ENCODE measurements at regions not wholly inside any gene's neighbourhood (a gene's known extent, or its start where the extent isn't known, plus 50 kb on each side); places are given as distances from the start of the nearest gene placed in this dataset.
A peak's percentile ranks its signal among the peaks of the same experiment; 100 is the strongest.

DNA sequence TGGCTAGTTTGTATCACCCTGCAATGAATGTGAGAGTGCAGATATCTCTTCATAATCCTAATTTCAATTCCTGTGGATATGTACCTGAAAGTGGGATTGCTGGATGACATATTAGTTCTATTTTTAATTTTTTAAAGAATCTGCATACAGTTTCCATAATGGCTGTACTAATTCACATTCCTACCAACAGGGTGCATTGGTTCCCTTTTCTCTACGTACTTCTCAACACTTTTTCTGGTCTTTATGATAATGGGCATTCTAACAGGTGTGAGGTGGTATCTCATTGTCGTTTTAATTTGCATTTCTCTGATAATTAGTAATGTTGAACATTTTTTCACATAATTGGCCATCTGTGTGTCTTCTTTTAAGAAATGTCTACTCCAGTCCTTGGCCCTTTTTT is 927.5 kb downstream of the DTWD2 start:
- no peak for DNase-seq (ENCODE audit: low spot score)

DNA sequence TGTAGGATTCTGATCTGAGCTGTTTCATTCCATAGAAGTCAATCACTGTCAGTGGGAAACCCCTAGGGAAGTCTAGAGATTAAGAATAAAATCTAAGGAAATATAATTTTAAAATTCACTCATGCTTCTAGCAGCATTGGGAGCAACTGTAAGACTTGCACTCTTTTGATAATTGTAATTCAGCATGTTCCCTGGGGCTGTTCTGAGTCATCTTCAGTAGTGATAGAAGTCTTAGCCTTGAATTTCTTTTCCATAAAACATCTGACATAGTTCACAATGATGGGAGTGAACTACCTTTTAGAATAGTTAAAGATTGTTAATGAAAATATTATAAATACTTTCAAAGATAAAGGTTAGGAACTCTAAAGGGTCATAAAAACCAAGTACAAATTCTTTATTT is 935.8 kb downstream of the DTWD2 start:
- DNase-seq (ENCODE audit: low spot score), result no peak

DNA sequence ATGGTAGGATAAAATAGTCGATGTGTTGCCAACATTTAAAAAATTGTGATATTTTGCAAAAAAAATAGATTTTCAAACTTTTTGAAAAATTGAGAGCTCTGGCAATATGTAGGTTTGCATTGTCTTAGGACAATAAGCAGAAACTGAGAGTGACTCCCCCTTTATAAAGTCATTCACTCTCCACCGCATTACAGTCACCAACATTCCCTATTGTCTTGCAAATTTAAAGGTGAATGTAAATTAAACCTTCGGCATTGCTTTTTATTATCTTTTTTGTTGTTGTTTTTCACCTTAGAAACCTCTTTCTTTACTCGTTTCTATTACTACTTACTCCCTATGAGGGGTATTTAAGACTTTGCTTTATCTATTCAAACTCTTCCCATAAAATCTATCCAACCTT is 944.2 kb downstream of the DTWD2 start:
- DNase-seq (ENCODE audit: low spot score), result no peak

DNA sequence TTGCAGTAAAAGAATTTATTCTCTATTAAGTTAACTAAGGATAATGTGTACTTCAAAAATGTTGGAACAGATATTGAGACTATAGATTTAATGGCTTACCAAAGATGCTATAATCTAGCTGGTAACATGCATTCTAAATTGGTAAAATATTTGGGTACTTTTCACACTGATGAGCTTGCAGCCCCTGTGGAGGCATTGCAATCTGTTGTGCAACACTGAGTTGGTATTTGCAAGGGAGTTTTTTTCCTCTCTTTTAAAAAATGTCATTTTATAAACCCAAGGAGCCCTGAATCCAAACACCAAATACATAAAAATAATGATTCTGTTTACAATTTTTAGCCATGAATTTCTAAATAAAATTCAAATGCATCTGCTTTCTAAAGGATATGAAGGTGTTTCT is 944.8 kb downstream of the DTWD2 start:
- no peak for DNase-seq (ENCODE audit: low spot score)

DNA sequence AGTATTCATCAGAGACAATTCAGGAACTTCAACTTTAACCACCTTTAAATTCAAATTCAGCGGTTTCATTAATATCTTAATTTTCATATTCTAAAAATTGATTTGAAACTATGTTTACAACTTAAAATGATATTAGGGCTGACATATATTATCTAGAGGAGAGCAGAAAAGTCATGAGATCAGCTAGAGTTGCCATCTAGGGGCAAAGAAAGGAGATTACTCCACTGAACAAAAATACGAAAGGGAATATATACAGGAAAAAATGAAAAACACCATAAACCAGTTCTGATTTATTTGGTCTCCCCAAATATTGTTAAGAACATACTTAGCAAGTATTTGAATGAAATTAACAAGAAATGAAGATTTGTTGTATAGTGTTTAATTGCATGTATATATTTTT is 946.3 kb downstream of the DTWD2 start:
- DNase-seq (ENCODE audit: low spot score), result peak; percentile 11

DNA sequence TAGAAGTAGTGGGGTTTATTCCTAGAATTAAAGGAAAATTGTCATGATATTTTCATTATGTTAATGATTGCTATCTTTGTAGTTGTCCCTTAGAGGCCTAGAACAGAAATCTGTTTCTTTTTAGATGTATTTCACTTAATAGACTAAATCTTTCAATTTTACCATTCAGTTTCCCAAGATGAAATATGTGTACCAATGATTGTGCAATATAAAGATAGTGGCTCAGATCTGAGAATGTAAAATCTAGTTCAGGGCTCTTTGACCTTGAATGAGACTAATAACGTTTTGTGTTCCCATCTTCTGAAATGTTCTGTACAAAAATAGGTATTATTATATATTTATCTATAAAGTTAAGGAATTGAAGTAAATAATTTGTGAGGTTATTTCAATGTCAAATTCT is 947.9 kb downstream of the DTWD2 start:
- no peak for DNase-seq (ENCODE audit: low spot score)

DNA sequence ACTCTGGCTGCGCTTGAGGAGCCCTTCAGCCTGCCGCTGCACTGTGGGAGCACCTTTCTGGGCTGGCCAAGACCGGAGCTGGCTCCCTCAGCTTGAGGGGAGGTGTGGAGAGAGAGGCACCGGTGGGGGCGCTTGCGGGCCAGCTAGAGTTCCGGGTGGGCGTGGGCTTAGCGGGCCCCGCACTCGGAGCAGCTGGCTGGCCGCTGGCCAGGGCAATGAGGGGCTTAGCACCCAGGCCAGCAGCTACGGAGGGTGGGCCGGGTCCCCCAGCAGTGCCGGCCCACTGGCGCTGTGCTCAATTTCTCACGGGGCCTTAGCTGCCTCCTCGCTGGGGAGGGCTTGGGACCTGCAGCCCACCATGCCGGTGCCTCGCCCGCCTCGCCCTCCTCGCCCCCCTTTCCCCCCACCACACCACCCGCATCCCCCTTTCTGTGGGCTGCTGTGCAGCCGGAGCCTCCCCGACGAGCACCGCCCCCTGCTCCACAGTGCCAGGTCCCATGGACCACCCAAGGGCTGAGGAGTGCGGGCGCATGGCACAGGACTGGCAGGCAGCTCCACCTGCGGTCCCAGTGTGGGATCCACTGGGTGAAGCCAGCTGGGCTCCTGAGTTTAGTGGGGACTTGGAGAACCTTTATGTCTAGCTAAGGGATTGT is 954.5 kb downstream of the DTWD2 start:
- DNase-seq (ENCODE audit: low spot score), result no peak

DNA sequence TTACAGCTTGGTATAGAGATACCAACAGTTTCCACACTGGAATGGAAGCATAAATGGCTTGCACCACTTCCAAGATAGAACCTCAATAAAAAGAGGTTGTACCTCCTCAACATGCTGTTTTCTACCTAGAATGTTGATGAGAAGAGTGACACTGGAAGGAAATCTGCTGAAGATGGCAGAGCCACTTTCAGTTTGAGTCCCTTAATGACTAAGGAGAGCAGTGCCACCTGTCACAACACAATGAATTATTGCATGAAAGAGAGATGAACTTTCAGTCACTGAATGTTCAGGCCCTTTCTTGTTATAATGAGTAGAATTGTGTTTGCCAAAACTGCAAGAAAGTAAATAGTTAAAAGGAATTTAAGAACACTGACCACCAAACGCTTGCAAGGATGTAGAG is 958.5 kb downstream of the DTWD2 start:
- DNase-seq (ENCODE audit: low spot score), result no peak

DNA sequence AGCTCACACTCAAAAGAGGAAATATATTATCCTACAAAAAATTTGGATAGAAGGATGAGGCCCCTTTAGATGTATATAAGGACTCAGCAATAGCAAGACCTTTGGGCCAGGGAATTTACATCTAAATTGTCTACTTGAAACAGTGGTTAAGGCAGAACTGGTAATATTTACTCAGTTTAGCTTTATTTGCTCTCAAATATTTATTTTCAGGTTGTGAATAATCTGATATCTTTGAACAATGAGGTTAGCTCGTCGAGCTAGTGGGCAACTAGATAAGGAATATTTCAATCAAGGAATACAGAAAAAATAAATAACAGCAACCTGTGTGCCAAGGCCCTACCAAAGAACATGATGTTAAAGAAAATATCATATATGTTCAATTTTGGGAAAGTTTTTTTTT is 966.3 kb downstream of the DTWD2 start:
- no peak for DNase-seq (ENCODE audit: low spot score)

DNA sequence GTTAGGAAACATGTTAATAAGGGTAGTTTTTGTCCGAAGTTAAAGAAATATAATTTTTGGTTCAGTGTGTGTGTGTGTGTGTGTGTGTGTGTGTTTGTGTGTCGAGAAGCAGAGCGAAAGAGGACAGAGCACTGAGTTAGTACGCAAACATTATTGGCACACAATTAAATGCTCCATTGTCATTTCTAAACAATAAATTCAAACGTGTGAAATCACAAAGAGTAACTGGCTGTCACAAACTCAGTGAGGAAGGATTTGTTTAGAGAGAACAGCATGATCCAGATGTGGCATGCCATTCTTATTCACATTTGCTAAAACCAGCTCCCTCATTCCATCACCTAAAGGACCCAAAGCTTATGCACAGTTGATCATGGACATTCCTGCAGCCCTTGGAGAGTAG is 970.8 kb downstream of the DTWD2 start:
- no peak for DNase-seq (ENCODE audit: low spot score)

DNA sequence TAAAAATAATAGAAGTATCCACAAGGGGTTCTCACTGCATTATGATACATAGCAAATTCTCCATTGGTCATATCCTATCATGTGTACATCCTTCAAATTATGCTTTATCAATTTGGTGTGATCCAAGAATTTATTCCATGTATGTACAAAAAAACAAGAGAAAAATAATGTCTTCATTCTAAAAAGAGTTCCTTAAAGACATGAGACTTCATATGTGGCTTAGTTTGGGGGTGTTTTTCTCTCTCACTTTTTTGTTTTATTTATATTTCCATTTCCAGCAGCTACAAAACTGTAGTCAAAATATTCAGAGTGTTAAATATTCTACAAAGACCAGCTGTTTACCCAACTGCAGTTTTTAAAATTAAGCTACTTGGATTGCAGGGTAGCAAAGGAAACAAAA is 972.0 kb downstream of the DTWD2 start:
- DNase-seq (ENCODE audit: low spot score), result no peak

DNA sequence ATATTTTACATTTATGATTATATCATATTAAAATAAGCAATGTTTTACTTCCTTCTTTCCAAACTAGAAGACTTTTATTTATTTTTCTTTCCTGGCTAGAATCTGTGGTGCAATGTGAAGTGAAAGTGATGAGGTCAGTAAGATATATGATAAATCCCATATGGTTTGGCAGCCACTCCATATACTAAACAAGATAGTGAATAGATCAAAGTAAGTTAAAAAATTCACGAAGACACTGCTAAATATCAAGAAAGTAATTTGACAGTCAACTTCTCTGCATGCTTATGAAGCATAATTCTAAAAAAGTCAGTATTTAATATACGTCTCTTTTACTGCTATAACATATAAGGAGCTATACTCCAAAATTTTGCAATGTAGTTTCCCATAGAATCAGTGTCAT is 972.8 kb downstream of the DTWD2 start:
- no peak for DNase-seq (ENCODE audit: low spot score)

DNA sequence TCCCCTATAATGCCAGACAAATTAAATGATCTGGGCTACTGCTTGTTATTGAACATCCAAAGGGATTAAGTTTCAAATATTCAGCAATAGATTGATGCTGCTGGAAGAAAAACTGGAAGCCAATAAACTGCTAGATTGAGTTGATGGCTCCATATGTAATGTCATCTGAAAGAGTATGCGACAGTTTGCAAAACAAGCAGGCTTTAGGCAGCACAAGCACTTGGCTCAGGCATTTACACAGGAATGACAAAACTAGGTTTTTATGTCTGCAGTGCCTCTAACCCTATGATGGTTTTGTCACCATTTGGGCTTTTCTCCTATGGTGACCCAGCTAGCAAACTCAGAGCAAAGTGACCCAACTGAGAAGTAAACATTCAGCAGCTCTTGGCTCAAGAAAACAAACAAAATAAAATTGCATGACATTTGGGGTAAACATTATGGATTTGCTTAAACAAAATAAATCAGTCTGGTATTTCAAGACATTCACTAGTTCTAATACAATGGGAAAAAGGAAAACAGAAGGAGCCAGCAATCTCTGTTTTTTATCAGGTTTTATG is 978.5 kb downstream of the DTWD2 start:
- DNase-seq (ENCODE audit: low spot score), result no peak

DNA sequence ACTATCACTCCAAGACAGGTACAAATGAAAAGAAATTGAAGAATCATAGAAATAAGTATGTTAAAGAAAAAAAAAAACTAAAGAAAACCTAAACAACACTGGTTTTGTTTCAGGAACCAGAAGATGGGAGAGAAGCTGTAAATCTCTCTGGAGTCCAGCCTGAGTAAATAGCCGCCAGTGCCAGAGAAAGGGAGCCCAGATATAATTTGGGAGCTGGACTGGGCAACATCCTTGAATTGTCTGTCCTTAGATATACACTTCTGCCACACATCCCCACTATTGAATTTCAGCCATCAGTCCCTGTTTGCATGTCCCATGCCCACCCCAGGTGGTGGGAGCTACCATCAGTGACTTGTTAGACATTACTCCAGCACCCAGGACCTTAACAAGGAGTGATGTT is 979.6 kb downstream of the DTWD2 start:
- no peak for DNase-seq (ENCODE audit: low spot score)

DNA sequence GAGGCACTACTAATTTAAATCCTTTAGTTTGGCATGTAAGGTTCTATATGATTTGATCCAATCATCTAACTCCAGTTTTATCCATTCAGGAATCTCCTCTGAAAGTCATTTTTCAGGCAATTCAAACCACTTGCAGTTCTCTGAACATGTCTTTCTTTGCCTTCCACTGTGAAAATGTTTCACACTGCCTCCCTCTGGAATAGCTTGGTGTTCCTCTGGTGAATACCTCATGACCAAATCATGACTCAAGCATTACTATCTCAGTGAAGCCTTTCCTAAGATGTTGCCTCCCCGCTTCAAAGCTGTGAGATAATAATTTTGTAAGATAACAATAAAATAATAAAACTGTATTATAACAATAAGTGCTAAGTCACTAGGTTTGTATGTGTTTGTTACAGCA is 981.1 kb downstream of the DTWD2 start:
- peak; percentile 40 for DNase-seq (ENCODE audit: low spot score)

DNA sequence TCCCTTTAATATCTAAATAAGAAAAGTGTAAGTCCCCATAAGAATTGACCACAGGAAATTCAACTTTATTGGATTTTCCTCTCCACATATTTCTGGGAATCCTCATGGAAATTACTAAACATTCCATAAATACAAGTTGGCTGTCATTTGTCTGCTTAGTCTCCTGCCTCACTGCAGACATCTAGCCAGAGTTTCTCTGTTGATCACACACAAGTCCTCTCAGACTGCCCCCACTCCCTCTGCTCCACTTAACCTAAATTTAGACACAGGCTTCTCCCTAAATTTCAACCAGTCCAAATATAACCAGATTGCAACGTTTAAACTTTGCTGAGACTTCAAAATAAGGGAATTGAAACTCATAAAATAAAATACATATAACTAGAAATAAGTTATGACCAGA is 982.1 kb downstream of the DTWD2 start:
- no peak for DNase-seq (ENCODE audit: low spot score)

DNA sequence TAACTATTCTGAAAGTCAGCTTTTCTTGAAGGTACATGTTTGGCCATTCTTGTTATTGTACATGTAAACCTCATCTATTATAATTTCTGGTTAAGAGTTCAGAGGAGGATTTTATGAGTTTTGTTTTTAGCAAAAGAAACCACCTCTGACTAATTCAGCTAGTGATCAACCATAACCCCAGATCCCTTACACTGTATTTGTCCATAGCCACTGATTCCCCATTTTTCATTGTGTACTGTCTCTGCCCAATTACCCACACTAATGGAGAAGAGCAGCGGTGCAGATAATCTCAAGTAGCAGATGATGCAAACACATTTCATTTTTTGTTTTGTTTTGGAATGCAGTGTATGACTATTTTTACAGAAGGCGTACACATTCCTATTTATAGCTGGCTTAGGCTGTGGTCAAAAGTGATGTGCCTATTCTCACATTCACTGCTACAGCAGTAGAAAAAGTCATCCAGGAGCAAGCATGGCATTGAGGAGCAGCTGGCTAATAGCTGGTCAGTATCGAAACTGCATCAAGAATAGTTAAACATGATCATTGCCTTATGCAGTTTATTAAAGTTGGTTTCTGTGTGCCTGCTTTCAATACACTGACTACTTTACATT is 988.3 kb downstream of the DTWD2 start:
- no peak for DNase-seq (ENCODE audit: low spot score)

DNA sequence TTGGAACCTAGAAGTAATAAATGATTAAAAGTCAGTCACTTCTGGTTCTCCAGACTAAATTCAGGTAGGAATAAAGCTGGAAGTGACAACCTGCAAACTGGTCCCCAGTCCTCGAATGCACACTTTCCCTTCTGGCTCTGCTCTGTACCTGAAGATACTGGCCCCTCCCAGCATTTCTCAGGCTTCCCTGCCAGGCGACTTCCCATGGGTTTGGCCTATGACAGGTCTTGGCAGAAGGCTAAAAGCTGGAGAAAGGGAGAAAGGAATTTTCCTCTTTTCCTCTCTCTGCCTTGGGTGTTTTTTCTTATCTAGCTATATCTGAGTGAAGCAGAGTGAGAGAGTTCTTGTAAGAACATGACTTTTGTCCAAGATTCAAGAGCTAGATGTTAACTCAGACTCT is 1005.7 kb downstream of the DTWD2 start:
- peak; percentile 21 for DNase-seq (ENCODE audit: low spot score)

DNA sequence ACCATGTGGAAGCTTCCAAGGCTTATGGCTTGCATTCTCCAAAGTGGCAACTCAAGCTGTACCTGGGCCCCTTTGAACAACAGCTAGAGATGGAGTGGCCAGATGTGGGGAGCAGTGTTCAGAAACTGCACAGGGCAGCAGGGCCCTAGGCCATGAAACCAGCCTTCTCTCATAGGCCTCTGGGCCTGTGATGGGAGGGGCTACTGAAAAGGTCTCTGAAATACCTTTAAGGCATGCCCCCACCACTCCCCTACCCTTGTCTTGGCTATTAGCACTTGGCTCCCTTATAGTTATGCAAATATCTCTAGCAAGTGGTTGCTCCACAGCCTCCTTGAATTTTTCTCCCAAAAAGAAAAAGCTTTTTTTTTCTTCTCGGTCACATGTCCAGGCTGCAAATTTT is 1014.6 kb downstream of the DTWD2 start:
- no peak for DNase-seq (ENCODE audit: low spot score)

DNA sequence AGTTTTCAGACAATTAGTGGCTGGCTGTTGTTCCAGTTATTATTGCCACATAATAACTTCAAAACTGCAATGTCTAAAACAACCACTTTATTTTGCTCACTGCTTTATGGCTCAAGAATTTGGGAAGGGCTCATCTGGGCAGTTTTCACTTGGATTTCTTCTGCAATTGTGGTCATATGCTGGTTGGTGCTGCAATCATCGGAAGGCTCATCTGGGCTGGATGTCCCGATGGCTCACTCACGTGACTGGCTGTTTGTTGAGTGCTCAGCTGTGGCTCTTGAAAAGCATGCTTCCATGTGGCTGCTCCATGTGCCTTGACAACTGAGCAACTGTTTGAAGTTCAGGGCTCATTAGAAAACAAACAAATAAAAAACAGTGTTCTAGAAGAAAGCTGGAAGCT is 1032.5 kb downstream of the DTWD2 start:
- DNase-seq (ENCODE audit: low spot score), result no peak

DNA sequence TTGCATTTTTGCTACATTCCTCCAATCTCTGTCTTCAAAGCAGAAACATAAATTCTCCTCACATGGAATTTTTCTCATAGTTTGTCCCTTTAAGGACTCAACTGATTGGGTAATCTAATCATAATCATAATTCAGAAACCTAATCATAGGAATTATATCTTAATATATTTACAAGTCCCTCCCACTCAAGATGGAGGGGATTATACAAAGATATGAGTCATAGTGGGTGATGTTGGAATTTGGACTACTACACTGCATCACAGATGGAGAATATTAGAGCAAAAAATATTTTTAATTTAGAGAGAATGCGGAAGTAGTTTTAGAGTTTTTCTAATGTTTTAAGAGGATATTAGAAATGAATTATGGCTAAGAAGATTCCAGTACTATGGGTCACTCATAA is 1034.0 kb downstream of the DTWD2 start:
- no peak for DNase-seq (ENCODE audit: low spot score)

DNA sequence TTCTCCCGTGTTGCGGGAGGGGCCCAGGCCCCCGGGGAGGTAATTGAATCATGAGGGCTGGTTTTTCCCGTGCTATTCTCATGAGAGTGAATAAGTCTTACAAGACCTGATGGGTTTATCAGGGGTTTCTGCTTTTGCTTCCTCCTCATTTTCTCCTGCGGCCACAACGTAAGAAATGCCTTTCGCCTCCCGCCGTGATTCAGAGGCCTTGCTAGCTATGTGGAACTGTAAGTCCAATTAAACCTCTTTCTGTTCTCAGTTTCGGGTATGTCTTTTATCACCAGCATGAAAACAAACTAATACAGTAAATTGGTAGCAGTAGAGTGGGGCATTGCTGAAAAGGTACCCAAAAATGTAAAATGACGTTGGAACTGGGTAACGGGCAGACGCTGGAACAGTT is 1035.1 kb downstream of the DTWD2 start:
- DNase-seq (ENCODE audit: low spot score), result no peak

DNA sequence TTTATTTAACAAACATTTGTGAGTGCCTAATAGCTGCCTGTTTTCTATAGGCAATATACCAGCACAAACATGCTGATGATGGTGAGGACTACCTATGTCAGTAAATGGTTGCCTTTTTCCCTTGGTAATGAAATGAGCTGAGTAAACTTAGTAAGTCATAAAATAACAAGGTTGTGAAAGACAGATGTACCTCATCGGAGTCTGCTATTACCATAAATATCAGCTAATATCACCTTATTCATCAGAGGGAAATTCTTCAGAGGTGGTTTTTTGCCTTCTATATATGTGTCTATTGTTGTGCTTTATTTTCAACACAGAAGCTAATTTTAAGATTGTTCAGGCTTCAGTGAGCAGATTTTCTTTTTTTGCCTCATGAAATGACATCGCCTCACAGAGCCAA is 1040.5 kb downstream of the DTWD2 start:
- no peak for DNase-seq (ENCODE audit: low spot score)

DNA sequence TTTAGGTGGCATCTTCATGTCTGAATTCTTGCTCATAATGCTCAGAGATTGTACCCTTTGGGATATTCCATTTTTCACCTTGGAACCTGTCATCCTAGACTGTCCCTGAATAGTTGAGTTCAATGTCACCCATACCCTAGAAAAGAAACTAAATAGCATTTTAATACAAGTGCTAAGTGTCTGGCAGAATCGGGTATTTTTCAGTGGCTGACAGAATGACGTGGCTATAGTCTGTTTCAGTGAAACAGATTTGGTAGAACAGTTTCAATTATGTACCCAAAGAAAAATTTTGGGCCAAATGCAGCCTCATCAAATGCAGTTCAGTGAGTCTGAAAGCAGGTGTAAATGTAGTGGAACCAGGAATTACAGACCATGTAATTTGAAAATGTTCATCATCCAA is 1041.2 kb downstream of the DTWD2 start:
- DNase-seq (ENCODE audit: low spot score), result no peak
